ENCODE measurements at regions not wholly inside any gene's neighbourhood (a gene's known extent, or its start where the extent isn't known, plus 50 kb on each side); places are given as distances from the start of the nearest gene placed in this dataset.

DNA sequence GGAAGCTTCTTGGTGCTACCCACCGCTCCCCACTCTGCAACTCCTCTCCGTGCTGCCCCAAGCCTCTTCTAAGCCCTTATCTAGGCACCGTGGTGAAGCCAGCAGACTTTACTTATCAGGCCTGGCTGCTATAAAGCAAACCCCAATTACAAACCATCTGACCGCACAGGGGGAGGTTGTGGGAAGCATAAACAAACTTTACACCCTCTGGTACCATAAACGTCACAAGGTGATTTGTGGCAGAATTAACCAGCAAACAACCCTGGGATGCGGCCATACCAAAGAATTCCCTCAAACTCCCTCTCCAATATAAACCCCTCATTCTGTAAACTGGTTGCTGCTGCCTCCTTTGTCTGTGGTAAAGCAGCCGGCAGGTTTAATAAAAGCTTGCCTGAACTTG lies 55.2 kb downstream of the MAGEC2 start:
- H3K36me3 ChIP-seq = no peaks in the 10 kb centered on the region
- intact Hi-C loops (cut with DNase I) = no loop called here
- no peaks in the 10 kb centered on the region for H3K9me3 ChIP-seq
- H3K4me1 ChIP-seq = no peaks in the 10 kb centered on the region
- 67 to 76% methylated on average over 5 to 6 of the region's 7 CpGs for WGBS, 2 donors
- H3K27me3 ChIP-seq = no peaks in the 10 kb centered on the region
- no peak overlapping the region for H3K27ac ChIP-seq
- TF ChIP-seq, protein P1, sequence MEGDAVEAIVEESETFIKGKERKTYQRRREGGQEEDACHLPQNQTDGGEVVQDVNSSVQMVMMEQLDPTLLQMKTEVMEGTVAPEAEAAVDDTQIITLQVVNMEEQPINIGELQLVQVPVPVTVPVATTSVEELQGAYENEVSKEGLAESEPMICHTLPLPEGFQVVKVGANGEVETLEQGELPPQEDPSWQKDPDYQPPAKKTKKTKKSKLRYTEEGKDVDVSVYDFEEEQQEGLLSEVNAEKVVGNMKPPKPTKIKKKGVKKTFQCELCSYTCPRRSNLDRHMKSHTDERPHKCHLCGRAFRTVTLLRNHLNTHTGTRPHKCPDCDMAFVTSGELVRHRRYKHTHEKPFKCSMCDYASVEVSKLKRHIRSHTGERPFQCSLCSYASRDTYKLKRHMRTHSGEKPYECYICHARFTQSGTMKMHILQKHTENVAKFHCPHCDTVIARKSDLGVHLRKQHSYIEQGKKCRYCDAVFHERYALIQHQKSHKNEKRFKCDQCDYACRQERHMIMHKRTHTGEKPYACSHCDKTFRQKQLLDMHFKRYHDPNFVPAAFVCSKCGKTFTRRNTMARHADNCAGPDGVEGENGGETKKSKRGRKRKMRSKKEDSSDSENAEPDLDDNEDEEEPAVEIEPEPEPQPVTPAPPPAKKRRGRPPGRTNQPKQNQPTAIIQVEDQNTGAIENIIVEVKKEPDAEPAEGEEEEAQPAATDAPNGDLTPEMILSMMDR (IDR thresholded peaks at IDR 0.05) = no peak
- TF ChIP-seq POLR2A (IDR thresholded peaks at IDR 0.05) = no peak
- H3K4me3 ChIP-seq (replicated peaks in 1 of 3) = no peak overlapping the region
- no peak for DNase-seq

DNA sequence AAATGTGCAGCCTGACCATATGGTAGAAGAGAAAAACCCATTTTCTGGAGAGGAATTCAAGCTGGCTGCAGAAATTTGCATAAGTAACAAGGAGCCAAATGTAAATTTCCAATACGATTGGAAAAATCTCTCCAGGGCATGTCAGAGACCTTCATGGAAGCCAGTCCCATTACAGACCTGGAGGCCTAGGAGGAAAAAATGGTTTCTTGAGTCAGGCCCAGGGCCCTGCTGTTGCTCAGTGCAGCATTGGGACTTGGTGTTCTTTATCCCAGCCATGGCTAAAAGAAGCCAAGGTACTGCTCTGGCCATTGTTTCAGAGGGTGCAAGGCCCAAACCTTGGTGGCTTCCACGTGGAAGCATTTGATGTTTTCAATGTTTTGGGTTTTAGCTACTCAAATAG lies 70.6 kb downstream of the MAGEC2 start:
- WGBS, 2 donors = 71 to 76% methylated on average over 2 of the region's 2 CpGs
- no peak for TF ChIP-seq POLR2A (IDR thresholded peaks at IDR 0.05)
- TF ChIP-seq, protein P1 (IDR thresholded peaks at IDR 0.05) = no peak
- Histone ChIP-seq H3K27me3 (no peaks in the 10 kb centered on the region), H3K27ac (no peak overlapping the region), H3K4me3 (replicated peaks in 1 of 3) (no peak overlapping the region), H3K4me1 (no peaks in the 10 kb centered on the region), H3K36me3 (no peaks in the 10 kb centered on the region), H3K9me3 (no peaks in the 10 kb centered on the region)
- intact Hi-C loops (cut with DNase I) = no loop called here
- no peak for DNase-seq

DNA sequence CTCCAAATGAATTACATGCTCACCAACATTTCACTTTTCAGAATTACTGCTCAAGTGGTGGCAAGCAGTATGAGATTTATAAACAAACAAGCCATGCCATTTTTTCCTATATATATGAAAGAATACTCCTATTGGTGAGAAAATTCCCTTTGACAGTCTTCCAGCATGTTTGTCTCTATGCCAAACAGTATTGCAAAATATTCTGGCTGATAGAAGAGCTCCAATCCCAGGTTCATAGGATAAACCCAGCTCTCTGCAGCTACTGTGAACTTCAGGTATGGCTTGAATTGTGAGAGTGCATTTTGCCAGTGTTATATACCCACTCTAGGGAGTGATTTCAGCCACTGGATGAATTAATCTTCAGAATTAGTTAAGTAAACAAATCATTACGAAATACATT lies 108.8 kb downstream of the MAGEC2 start:
- H3K9me3 ChIP-seq = no peaks in the 10 kb centered on the region
- no peak overlapping the region for H3K27ac ChIP-seq
- H3K27me3 ChIP-seq = no peaks in the 10 kb centered on the region
- intact Hi-C loops (cut with DNase I) = no loop called here
- no peak overlapping the region for H3K4me3 ChIP-seq (replicated peaks in 1 of 3)
- TF ChIP-seq, protein P1 (IDR thresholded peaks at IDR 0.05) = no peak
- 71 to 81% methylated on average over 1 of the region's 1 CpG for WGBS, 2 donors
- no peak for DNase-seq
- H3K36me3 ChIP-seq = no peaks in the 10 kb centered on the region
- no peaks in the 10 kb centered on the region for H3K4me1 ChIP-seq

DNA sequence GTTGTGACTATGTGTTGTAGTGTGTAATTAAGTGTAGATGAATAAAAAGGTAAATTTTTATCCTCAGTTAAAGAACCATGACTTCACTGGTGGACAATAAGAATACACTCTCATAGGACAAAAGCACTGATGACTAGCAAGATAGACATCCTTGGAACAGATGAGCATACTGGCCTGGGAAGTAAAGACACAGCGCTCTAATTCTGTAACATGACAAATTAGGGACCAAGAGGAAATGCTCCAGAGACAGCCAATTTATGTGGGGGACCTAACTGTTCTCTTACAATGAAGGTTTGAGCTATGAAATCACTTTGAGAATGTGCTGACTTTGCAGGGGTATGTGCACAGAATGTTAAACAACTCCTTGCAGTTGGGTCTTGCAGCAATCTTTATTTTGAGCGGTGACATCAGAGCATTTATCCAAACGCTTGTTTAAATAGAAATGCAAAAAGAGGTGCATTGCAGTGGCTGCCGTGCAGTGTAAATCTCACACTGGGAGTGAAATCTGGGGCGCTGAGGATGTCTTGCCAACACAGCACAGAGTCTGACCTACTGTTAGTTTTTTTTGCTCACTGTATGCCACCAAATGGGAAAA lies 109.3 kb downstream of the MAGEC2 start:
- H3K27ac ChIP-seq = no peak overlapping the region
- no peaks in the 10 kb centered on the region for H3K9me3 ChIP-seq
- no peak overlapping the region for H3K4me3 ChIP-seq (replicated peaks in 1 of 3)
- H3K36me3 ChIP-seq = no peaks in the 10 kb centered on the region
- H3K4me1 ChIP-seq = no peaks in the 10 kb centered on the region
- no peak for DNase-seq
- 61 to 79% methylated on average over 5 of the region's 5 CpGs for WGBS, 2 donors
- H3K27me3 ChIP-seq = no peaks in the 10 kb centered on the region
- intact Hi-C loops (cut with DNase I) = no loop called here
- TF ChIP-seq, protein P1 (IDR thresholded peaks at IDR 0.05) = no peak
- TF ChIP-seq POLR2A (IDR thresholded peaks at IDR 0.05) = no peak

DNA sequence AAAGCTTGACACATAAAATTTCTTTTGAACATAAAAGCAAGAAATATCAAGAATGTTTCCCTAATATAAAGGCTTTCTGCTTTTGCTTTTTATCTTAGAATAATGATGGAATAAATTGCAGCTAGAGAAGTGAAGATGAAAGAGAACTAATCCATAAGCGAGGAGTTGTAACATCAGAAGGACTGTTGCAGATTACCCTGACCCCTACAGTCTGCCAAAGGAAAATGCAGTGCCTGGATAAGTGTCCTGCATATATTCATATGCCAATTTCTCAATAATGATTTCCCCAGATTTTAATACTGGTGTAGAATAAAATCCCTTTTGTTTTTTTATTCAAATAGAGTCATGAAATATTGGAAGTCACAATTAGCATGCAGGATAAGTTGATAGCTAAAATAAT lies 115.9 kb downstream of the MAGEC2 start:
- 17 to 23% methylated on average over 1 of the region's 1 CpG for WGBS, 2 donors
- Histone ChIP-seq H3K4me3 (replicated peaks in 1 of 3) (no peak overlapping the region), H3K4me1 (no peaks in the 10 kb centered on the region), H3K9me3 (no peaks in the 10 kb centered on the region), H3K27me3 (no peaks in the 10 kb centered on the region), H3K27ac (no peak overlapping the region), H3K36me3 (no peaks in the 10 kb centered on the region)
- intact Hi-C loops (cut with DNase I) = no loop called here
- DNase-seq = no peak
- TF ChIP-seq, protein P1 (IDR thresholded peaks at IDR 0.05) = peak in 3 of 6 experiments; percentile 21 to 40 (median 31)
- no peak for TF ChIP-seq POLR2A (IDR thresholded peaks at IDR 0.05)
